ENCODE measurements at regions not wholly inside any gene's neighbourhood (a gene's known extent, or its start where the extent isn't known, plus 50 kb on each side); places are given as distances from the start of the nearest gene placed in this dataset.

DNA sequence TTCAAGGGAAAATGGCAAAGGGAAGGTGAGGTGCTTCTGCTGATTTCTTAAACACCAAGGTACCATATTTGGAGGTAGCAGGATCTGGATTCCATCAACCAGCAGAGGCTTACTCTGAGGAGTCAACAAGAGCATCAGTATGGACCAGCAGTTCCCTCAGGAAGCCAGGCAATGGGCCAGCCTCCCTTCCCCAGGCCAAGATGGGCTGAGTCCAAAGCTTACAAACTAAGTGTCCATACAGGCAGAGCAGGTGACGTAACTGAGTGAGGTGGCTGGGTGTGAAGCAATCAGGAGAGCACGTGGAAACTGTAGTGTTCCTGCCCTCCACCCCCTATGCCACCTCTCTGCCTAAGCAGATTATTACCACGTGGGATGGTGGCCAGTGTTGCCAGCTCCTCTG, 134.2 kb upstream of the HNRNPA3 start:
- TF ChIP-seq CTCF (conservative IDR thresholded peaks at IDR 0.05; ENCODE audit: low read depth, low read length) (no peak), EZH2 (IDR thresholded peaks at IDR 0.05; ENCODE audit: low read length, unreplicated experiment) (no peak), EZH2phosphoT487 (IDR thresholded peaks at IDR 0.05; ENCODE audit: borderline replicate concordance, low read length) (no peak)
